ENCODE measurements at regions not wholly inside any gene's neighbourhood (a gene's known extent, or its start where the extent isn't known, plus 50 kb on each side); places are given as distances from the start of the nearest gene placed in this dataset.

DNA sequence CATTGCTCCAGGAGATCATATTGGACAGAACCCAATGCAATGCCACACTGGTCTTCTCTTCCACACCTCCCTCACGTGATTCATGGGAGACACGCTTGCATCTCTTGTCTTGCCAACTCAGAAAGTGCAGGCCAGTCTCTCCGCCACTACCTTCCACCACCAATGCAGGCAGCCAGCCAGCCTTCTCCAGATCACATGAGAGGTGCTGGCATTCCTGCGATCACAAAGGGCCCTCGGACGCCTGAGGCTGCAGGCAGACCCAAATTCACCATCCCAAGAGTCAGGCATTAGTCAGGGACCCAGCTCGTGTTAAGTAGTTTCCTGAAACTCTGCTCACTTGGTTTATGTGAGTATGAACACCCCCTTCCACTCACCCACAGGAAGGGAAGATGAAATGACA lies 437.0 kb upstream of the ETAA1 start:
- peak; percentile 1 for DNase-seq (ENCODE audit: low read depth)

DNA sequence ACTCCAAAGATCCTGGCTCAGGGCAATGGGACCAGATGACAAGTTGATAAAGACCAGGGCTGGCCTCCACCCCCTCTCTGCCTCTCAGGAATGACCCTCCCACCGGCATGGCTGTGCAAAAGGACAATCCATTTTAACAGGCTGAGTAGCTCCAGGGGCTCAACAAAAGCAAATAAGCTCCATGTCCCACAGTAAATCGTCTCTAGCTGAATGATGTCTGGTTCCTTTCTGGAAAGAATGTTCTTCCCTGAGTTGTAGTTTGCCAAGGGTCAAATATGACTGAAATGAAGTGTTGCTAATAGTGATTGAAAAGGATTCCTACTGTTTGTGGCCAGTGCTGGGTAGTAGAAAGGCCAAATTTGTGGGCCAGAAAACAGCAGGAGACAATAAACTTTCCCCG lies 434.4 kb upstream of the ETAA1 start:
- no peak for DNase-seq (ENCODE audit: low read depth)

DNA sequence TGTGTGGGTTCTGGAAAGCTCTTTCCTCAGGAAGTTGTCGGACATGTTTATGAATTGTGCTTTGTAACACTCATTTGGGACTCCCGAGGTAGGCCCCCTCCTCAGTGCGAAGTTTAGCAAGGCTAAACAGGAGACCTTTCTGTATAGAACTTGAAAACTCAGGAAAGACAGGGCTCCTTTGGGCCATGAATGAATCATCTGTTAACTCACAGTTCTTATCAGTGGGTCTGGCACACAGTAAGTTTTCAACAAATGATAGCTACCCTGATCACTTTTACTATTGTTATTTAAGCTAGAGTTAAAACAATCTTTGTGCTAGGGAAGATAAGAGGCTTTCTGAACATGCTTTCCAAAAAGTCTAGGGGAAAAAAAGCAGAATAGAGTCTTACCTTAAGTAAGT lies 430.5 kb upstream of the ETAA1 start:
- no peak for DNase-seq (ENCODE audit: low read depth)

DNA sequence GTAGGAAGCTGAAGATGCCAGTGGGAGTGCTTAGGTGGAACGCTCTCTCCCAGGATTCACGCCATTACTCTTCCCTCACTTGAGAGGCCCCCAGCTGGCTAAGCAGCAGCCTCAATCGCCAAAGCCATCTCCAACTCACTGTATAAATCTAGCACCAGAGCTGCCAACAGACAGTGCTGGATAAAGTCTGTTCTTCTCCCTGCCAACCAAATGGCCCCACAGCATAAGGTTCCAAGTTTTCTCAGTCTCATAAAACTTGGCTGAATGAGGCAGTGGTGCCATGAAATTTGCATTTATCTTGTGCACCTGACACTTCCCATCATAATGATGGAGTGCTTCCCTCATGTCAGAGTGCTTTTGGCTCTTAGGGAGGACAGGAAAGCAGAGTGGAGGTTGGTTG lies 428.2 kb upstream of the ETAA1 start:
- DNase-seq (ENCODE audit: low read depth), result no peak

DNA sequence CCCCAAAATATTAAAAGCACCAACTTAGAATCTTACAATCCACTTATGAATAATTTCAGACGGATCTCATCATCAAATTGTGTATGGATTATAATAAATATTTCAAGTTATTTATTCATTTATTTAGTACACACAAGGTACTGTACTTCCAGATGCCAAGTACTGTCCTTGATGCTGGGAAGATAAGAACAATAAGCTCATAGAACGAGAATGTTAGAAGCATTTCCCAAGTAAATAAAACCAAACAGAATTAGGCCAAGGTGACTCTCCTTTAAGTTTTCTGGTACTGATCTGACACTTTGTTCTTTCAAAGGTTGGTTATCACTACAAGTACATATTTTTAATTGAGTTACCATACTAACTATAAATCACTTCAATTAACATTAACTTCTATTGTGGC lies 416.1 kb upstream of the ETAA1 start:
- DNase-seq (ENCODE audit: low read depth), result no peak

DNA sequence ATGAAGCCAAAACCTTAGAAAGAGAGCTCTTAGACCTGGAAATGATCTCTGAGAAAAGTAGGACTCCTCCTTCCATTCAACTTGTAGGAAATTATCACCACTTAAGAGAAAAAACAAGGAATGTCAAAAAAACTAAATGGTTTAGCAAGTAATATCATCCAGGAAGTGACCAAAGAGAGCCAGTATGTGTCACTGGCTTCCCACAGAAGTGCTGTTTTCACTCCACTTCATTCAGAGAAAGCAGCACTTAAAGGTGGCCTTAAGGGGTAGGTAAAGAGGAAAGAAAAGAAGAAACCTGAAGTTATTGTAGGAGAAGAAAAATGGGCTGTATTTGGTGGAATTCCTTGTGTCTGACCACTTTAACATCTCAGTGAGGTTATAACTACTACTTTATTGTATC lies 414.4 kb upstream of the ETAA1 start:
- DNase-seq (ENCODE audit: low read depth), result no peak

DNA sequence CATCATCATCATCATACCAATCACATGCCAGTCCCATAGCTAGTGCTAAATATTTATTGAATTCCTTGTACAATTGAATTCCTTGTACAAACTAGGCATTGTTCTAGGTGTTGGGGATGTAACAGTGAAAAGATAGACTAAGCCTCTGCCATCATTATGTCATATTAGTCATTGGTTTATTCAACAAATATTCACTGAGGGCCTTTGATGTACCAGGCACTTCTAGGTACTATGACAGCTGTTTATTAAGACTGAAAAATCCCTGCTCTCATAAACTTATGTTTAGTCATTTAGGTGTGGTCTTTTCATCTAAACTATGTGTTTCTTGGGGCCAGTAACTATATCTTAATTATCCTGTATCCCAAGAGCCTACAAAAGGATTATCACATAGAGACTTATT lies 412.3 kb upstream of the ETAA1 start:
- no peak for DNase-seq (ENCODE audit: low read depth)

DNA sequence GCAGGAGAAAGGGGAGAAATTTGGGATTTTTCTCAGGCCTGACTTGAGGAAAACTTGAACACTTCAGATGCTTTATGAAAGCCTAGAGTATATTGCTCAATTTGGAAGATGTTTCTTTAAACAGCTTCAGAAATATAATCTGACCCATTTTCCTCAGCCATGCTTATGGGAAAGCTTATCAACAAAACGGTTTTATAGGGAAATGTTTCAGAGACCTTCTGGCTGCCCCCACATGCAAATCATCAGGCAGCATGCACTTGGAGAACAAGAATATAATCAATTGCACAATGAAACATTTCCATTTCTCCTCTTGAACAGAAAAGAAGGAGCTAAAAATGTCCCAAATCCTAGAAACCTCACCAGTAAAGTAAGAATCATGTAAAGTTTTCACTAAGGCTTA lies 411.2 kb upstream of the ETAA1 start:
- no peak for DNase-seq (ENCODE audit: low read depth)

DNA sequence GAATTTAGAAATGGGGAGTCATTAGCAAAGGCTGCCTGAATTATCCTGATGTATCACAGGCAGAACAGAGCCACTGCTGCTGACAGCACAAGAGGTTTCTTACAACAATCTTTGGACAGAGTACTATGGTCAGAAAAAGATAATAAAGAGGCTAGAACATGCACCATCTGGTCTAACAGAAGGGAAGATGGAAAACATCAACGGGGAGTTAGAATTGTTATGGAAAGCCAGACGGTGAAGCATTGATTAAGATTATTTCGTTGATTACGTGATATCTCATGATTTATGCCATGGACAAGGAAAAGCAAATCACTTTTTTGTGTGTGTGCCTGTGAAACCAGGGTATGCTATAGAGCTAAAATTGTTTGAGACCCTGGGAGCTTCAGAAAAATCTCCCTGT lies 409.4 kb upstream of the ETAA1 start:
- DNase-seq (ENCODE audit: low read depth), result no peak

DNA sequence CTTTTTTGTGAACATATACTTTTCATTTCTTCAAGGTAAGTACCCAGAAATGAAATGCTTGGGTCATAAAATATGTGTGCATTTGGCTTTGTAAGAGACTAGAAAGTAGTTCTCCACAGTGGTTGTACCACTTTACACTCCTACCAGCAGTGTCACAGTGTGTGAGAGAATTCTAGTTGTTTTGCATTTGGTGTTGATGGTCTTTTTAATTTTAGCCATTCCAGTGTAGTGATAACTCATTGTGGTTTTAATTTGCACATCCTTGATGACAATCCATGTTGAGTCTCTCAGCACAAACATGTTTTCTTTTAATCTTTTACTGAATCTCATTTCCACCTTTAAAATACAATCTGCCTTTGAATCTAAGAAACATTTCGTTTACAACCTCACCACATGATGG lies 402.5 kb upstream of the ETAA1 start:
- DNase-seq (ENCODE audit: low read depth), result no peak

DNA sequence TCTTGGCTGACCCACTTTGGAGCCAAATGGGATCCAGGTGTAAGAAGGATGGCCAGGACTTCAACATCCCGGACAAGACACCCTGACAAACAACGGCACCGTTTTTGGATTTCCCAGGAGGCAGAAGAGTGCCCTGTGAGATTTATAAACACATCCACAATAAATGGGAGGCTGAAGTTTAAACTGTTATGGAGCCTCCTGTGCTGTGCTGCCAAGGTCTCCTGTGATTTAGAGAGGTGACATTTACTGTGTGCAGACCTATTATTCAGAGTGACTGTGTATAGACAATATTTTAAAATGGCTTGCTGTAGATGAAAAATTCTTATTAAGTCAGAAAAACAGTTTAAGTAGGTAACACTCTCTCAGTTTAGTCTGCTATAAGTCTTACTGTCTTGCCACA lies 401.5 kb upstream of the ETAA1 start:
- DNase-seq (ENCODE audit: low read depth), result no peak

DNA sequence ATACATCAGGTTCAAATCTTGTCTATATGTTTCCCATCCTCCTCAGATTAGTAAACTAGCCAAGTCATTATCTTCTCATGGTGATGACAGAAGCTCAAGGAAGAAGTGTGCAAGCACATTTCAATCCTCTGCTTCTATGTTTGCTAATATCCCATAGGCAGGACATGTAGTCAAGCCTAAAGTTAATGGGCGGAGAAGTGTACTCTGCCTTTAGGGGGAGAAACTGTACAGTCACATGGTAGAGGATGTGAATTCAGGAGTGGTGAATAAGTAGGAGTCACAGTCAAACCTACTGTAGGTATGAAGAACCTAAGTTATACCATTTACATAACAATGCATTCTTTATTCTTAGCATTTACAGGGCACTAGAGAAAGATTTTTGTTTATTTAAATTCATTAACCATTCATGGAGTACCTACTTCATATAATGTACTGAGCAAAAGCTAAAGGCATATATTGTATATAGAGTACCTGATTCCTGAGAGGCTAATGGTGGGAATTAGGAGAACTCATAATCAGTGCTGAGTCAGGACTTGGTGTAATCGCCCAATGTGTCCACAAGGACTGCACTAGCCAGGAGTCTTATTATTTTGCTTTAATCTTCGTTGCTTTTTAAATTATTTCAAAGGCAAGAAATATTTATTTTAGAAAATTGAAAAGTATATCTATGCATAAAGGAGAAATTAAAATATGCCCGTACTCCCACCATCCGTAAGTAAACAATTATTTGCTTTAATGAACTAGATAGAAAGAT lies 394.3 kb upstream of the ETAA1 start:
- no peak for DNase-seq (ENCODE audit: low read depth)

DNA sequence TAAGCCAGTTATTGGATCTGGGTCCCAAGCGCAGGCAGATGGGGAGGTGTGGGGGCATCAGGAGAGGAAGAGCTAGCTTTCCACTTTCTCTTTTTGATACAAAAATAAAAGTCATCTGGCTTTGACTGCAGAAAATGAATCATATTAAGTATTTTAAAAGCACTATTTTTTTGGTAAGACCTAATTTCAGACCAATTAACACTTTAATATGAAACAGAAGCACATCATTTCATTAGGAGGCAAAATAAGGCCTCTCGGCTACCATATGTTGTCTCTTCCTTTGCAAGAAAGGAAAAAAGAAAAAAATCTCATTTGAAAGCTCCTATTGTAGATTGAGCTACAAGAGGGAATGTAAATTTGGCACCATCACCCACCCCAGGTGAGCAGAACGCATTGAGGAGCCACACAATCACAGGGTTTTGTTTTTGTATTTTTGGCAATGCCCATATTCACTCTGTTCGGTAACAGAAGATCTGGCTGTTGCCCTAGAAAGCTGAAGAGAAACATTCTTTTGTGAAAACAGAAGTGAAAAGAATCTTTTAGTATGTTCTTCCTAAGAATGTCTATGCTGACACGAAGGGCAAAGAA lies 390.7 kb upstream of the ETAA1 start:
- no peak for DNase-seq (ENCODE audit: low read depth)

DNA sequence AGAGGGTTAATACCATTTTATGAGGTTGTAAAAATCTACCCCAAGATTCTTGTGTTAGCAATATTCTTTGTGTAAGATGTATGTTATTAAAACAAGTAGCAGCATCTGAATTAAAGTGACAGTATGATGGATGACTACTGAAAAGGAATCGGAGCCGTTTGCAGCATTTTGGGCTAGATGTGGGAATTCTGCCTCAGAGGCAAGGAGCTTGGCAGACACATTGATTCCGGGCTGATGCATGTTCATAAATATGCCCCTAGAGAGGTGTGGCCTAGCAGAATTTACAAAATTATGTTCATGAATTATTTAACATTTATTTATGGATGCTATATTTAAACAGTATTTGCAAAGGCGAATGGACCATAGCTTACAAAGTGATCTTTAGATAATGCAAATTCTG lies 389.0 kb upstream of the ETAA1 start:
- no peak for DNase-seq (ENCODE audit: low read depth)

DNA sequence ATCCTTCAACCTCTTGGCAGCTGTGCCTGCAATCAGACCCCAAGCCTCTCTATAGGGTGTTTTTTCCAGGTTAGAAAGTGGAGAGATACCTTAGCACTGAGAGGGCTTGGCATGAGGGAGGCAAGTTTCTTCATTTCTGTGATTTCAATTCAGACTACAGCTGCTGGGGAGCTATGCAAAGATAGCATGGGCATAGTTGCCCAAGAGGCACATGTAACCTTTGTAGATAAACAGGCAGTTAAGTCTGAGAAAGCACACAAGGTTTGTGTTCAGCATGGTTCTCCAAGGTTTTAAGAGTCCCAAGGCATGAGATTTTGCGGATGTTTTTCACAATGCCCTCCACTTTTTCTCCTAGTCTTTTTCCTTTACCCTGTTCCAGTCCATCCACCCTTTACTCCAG lies 385.0 kb upstream of the ETAA1 start:
- no peak for DNase-seq (ENCODE audit: low read depth)

DNA sequence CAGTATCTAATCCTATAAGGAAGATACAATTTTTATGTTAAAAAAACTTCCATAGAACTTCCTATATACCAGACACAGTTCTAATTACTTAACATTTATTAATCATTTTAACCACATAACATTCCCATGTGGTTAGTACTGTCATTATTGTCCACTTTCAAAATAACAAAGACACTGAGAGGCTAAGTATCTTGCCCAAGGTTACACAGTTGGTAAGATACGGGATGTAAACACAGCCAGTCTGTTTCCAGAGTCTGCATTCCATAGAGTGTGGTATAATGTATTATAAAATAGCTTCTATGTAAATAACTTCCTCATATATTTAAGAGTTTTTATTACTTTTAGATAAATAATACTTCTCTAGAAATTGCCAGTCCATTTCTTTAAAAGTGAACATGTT lies 383.3 kb upstream of the ETAA1 start:
- DNase-seq (ENCODE audit: low read depth), result no peak

DNA sequence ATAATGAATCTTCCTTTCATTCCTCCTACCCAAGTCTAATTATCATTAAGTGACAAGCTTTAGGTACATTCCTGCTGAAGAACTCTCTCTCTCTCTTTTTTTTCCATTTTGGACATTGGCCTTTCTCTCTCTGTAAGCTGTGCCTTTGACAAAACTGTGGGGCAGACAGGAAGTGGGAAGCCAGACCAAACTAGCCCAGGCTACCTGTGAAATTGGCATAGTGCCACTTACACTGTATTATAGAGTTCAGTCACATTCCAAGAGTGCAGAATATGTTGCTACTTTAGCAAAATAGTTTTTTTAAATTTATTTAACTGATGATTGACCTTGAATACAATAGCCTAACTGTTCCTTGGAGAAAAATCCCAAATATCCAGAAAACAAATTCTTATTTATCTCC lies 381.5 kb upstream of the ETAA1 start:
- DNase-seq (ENCODE audit: low read depth), result no peak

DNA sequence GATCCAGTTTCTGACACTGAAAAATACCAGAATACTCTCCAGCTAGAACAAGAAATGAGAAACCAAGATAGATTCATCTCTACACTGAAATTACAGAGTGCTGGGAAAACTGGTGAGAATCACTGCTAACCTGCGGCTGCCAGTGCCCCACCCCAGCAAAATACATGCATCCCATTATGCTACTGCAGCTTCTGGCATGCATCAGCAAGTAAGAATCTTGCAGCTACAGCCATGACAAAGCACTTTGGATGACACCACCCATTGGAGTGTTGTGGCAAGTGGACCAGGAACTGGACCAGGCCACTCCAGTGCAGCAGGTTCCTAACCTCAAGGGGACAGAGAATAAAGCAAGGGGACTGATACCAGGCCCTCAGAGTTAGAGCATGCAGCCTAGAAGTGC lies 378.8 kb upstream of the ETAA1 start:
- DNase-seq (ENCODE audit: low read depth), result no peak

DNA sequence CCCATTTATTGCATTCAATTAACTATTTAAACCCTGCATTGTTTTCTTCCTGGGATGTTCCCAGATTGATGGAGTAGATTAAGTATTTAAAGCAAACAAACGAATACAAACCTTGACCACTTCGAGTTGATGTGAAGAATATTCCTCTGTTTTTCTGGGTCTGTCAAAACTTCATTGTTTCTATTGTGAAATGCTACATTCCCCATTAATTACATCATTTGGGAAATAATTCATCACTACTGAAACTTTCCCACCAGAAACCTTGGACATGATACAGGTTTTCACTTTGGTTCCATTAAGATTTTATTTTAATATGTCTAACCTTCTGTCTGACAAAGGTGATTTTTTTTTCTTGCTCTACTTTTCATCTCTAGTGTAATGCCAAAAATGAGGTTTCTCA lies 365.1 kb upstream of the ETAA1 start:
- DNase-seq (ENCODE audit: low read depth), result no peak

DNA sequence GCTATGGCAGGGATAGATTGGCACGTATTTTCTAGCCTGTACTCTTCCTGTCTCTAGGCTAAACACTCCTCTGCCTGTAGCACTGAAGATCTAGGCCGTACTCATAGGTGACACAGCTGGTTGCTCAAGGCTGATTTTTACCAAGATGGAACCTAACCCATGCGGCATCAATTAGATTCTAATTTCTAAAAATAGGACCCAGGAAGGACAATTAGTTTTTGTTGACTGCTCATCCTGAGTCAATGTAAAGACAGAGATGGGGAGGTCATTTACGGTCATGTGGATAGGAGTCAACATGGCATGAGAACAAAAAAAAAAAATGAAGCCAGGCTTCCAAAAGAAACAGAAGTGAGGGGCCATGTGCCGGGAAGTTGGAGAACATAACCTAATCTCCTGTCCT lies 360.7 kb upstream of the ETAA1 start:
- no peak for DNase-seq (ENCODE audit: low read depth)

DNA sequence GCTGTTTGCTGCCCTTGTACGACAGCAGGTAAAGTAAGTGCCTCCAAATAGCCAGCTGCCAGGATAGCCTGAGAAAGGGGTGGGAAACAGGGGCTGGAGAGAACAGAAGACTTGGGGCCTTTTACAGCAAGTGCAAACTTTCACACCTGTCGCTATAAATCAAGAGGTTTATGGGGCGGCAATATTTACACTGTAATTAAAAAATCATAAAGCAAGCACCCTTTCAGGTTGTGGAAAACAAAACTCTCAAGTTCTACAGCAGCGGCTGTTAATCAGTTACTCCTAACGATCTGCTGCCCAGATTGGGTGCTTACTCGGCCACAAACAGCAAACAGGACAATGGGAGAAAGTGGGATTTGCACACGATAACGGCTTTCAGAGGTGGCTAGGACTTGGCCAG lies 359.5 kb upstream of the ETAA1 start:
- no peak for DNase-seq (ENCODE audit: low read depth)

DNA sequence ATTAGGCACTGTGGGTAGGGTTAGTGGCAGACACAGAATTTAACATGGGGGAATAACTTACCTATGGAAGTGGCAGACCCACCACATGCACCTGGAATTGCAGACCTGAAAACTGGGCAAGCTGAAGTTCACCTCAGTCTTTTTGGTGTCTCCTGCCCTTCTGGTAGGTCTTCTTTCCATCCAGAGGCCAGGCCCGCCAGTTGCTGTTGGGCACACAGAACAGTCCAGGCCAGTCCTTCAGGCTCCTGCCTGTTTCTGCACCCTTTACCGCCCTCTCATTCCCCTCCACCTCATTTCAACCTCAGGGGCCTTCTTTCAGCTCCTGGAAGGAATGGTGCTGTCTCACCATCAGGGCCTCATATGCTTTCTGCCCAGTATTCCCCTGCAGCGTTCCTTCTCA lies 358.9 kb upstream of the ETAA1 start:
- no peak for DNase-seq (ENCODE audit: low read depth)

DNA sequence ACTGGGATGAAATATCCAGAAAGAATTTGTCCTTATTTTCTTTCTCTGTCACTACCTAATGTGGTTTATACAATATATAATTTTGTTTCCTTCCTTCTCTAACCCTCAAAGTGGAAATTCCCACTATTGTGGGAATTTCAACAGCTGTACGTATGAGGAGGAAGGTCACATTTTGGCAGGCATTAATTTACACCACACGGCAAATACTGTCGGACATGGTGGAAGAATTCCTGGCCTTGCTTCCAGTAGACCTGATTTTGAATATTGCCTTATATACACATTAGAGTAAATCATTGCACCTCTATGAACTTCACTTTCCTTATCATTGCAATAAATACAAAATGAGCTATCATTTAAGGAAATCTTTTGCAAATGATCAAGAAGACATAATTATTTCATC lies 358.1 kb upstream of the ETAA1 start:
- DNase-seq (ENCODE audit: low read depth), result no peak

DNA sequence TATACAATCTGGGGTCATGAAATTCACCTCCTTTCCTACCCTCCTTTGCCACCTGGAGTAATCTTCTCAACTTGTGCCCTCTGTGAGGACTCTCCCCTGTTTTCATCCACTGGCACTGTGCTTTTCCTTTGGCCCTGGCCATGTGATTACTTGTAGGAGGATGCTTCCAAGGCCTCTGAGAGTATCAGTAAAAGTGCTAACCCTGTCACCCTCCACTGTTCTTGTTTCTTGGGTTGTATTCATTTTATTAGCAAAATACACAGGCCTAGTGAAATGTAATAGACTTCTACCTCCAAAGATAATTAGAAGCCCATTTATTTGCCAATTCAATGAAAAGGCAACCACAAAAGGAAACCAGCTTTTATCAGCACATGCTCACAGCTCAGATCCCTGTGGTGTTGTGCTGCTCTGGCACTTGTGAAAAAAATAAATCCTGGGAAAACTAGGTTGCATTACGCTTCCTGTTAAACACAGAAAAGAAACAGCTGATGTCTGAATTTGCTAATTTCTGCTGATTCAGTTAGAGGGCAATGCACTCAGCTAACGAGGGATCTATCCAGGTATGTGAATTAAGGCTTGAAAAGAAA lies 357.5 kb upstream of the ETAA1 start:
- DNase-seq (ENCODE audit: low read depth), result no peak
